ENCODE measurements at regions not wholly inside any gene's neighbourhood (a gene's known extent, or its start where the extent isn't known, plus 50 kb on each side); places are given as distances from the start of the nearest gene placed in this dataset.

DNA sequence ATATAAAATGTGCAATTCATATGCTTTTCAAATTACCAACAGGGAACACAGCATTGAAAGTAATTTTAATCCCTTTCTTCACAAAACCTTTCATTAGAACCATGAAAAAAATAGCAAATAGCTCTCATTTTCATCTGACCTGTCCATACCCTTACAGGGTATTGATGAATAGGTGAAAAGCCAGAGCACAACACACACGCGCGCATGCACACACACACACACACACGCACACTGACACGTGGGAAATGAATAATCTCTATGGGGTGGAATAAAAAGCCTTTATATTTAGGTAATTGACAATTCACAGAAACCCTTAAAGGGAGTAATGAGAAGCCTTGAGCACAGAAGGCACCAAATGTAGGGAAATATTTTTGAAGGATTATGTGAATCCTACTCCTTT lies 76.2 kb upstream of the POU2AF2 start:
- ATAC-seq (replicated peaks in 1 of 2) (no peak), DNase-seq (no peak)
- Mint-ChIP-seq H3K4me3 (no peak overlapping the region), H3K4me1 (ENCODE audit: low read depth) (no peaks in the 10 kb centered on the region), H3K9me3 (no peaks in the 10 kb centered on the region), H3K36me3 (ENCODE audit: insufficient read depth in 2 of 2) (no peaks in the 10 kb centered on the region), H3K27ac (no peak overlapping the region), H3K27me3 (ENCODE audit: low read depth) (no peaks in the 10 kb centered on the region)

DNA sequence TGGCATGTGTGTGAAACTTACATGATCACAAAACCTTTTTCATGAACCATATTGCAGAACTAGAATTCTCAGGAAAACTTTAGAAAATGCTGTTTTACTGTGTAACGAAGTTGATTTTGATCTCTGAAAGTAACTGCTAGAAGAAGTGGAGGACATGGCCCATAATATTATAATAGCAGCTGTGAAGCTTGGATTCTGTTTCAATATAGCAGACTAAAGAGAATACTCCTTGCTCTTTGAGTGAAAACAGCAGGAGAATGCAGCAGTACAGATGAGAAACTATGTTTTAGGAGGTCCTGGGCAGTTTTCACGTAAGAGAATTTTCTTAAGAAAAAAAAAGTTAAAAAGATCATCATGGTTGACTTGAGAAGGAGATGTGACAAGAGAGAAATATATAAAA lies 76.7 kb upstream of the POU2AF2 start:
- no peak for ATAC-seq (replicated peaks in 1 of 2)
- no peaks in the 10 kb centered on the region for H3K4me1 Mint-ChIP-seq (ENCODE audit: low read depth)
- no peaks in the 10 kb centered on the region for H3K27me3 Mint-ChIP-seq (ENCODE audit: low read depth)
- H3K9me3 Mint-ChIP-seq = no peaks in the 10 kb centered on the region
- no peak for DNase-seq
- H3K27ac Mint-ChIP-seq = no peak overlapping the region
- no peak overlapping the region for H3K4me3 Mint-ChIP-seq
- H3K36me3 Mint-ChIP-seq (ENCODE audit: insufficient read depth in 2 of 2) = no peaks in the 10 kb centered on the region

- peaks cover 5% of the 10 kb centered on the region for H3K27me3 Mint-ChIP-seq (ENCODE audit: low read depth)
- DNase-seq = no peak
- H3K4me3 Mint-ChIP-seq = no peak overlapping the region
- ATAC-seq (replicated peaks in 1 of 2) = no peak
- H3K9me3 Mint-ChIP-seq = no peaks in the 10 kb centered on the region
- H3K4me1 Mint-ChIP-seq (ENCODE audit: low read depth) = no peaks in the 10 kb centered on the region
- H3K36me3 Mint-ChIP-seq (ENCODE audit: insufficient read depth in 2 of 2) = no peaks in the 10 kb centered on the region
- no peak overlapping the region for H3K27ac Mint-ChIP-seq
These were observed 77.9 kb upstream of the POU2AF2 start for GRCh38 chr11:111167666-111168065.

- no peak for DNase-seq
- Mint-ChIP-seq H3K27ac (no peak overlapping the region), H3K27me3 (ENCODE audit: low read depth) (peaks cover 12% of the 10 kb centered on the region), H3K36me3 (ENCODE audit: insufficient read depth in 2 of 2) (no peaks in the 10 kb centered on the region), H3K9me3 (no peaks in the 10 kb centered on the region), H3K4me1 (ENCODE audit: low read depth) (no peaks in the 10 kb centered on the region), H3K4me3 (no peak overlapping the region)
- no peak for ATAC-seq (replicated peaks in 1 of 2)
These were observed 78.9 kb upstream of the POU2AF2 start for GRCh38 chr11:111166598-111166997.

DNA sequence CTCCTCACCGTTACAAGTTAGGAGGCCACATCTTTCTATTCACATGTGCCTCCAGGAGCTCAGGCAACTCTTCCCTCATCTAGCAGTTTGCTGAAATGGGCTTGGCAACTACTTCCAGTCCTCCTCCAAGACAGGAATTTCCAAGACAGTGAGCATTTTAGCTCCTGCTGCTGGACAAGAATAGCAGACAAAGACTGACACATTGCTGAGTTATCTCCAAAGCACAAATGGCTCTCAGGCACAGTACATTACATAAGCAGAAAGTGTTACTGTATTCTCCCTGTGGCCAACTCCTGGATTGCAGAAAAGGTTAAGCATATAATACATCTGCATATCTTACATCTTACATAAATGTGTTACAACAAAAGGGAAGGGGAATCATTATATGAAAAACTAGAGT lies 83.2 kb upstream of the POU2AF2 start:
- H3K27me3 Mint-ChIP-seq (ENCODE audit: low read depth) = peaks cover 17% of the 10 kb centered on the region
- no peak overlapping the region for H3K4me3 Mint-ChIP-seq

GRCh38 chr11:111157571-111157970 lies 88.0 kb upstream of the POU2AF2 start:
- Mint-ChIP-seq H3K4me1 (ENCODE audit: low read depth) (no peaks in the 10 kb centered on the region), H3K36me3 (ENCODE audit: insufficient read depth in 2 of 2) (no peaks in the 10 kb centered on the region), H3K4me3 (no peak overlapping the region), H3K9me3 (no peaks in the 10 kb centered on the region), H3K27me3 (ENCODE audit: low read depth) (peaks cover 19% of the 10 kb centered on the region), H3K27ac (no peak overlapping the region)
- ATAC-seq (replicated peaks in 1 of 2) (no peak), DNase-seq (no peak)

More for the DNA sequence above, 83.2 kb upstream of the POU2AF2 start:
- Mint-ChIP-seq H3K9me3 (no peaks in the 10 kb centered on the region), H3K27ac (no peak overlapping the region), H3K36me3 (ENCODE audit: insufficient read depth in 2 of 2) (no peaks in the 10 kb centered on the region), H3K4me1 (ENCODE audit: low read depth) (no peaks in the 10 kb centered on the region)
- no peak for ATAC-seq (replicated peaks in 1 of 2)
- DNase-seq = no peak

GRCh38 chr11:111155021-111155420 lies 90.5 kb upstream of the POU2AF2 start:
- H3K27me3 Mint-ChIP-seq (ENCODE audit: low read depth) = peaks cover 11% of the 10 kb centered on the region
- no peak overlapping the region for H3K27ac Mint-ChIP-seq
- no peaks in the 10 kb centered on the region for H3K4me1 Mint-ChIP-seq (ENCODE audit: low read depth)
- ATAC-seq (replicated peaks in 1 of 2) (no peak), DNase-seq (no peak)
- no peaks in the 10 kb centered on the region for H3K36me3 Mint-ChIP-seq (ENCODE audit: insufficient read depth in 2 of 2)
- H3K9me3 Mint-ChIP-seq = no peaks in the 10 kb centered on the region
- H3K4me3 Mint-ChIP-seq = no peak overlapping the region

DNA sequence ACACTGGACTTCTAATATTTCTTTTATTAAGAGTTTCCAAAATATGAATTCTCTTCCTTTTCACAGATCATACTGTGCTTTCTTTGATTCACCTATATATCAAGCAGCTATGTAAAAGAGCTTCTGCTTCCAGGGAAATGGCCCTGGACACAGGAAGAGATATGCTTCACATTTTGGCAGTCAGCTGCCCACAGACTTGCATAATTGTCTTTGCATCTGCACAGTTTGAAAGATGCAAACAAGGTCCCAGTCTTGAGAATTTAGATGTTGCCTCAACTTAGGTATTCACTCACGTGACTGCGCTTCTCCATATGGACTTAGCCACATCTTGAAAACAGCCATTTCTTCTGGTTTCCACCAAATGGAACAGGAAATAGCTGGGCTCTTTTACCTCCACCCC lies 92.3 kb upstream of the POU2AF2 start:
- ATAC-seq (replicated peaks in 1 of 2) = no peak
- Mint-ChIP-seq H3K4me1 (ENCODE audit: low read depth) (peaks cover 6% of the 10 kb centered on the region), H3K27ac (no peak overlapping the region), H3K36me3 (ENCODE audit: insufficient read depth in 2 of 2) (no peaks in the 10 kb centered on the region), H3K9me3 (no peaks in the 10 kb centered on the region), H3K27me3 (ENCODE audit: low read depth) (peaks cover 11% of the 10 kb centered on the region), H3K4me3 (no peak overlapping the region)
- no peak for DNase-seq

DNA sequence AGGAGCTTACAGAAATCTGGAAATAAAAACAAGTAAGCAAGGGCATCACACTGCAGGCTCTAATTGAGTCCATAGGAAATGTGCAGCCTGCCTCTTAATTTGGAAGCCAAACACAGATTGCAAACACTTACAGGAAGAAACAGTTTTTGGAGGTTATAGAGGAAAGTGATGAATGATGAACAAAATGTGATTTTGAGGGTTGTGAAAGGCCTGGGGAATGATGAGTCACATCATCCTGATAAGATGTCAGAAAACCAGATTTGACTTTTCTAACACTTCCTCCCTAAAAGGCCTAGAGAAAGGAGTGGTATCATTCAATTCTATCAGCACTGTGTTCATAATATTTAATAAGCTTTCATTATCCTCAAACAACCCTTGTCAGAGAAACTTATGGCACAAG lies 96.6 kb upstream of the POU2AF2 start:
- DNase-seq (no peak), ATAC-seq (replicated peaks in 1 of 2) (no peak)
- no peak overlapping the region for H3K27ac Mint-ChIP-seq
- H3K36me3 Mint-ChIP-seq (ENCODE audit: insufficient read depth in 2 of 2) = no peaks in the 10 kb centered on the region
- H3K9me3 Mint-ChIP-seq = no peaks in the 10 kb centered on the region
- peaks cover 9% of the 10 kb centered on the region for H3K27me3 Mint-ChIP-seq (ENCODE audit: low read depth)
- no peak overlapping the region for H3K4me3 Mint-ChIP-seq
- peaks cover 6% of the 10 kb centered on the region for H3K4me1 Mint-ChIP-seq (ENCODE audit: low read depth)

DNA sequence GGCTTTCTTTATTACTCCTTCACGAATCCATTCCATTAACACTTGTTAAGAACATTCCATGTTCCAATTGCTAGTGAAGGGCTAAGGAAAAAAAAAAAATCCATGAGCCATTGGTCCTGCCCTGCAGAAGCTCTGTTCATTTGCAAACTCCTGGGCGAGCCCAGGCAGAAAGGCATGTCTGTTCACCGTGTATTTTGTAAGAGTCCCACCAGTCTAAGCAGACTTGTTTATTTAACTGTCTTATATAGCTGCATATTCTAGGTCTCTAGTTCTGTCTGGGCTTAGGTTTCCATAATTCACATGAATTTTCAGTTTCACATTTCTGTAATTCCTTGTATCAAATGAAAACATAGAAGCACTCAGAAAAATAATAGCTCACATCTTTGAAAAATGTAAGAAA lies 97.4 kb upstream of the POU2AF2 start:
- Mint-ChIP-seq H3K9me3 (no peaks in the 10 kb centered on the region), H3K27me3 (ENCODE audit: low read depth) (peaks cover 5% of the 10 kb centered on the region), H3K36me3 (ENCODE audit: insufficient read depth in 2 of 2) (no peaks in the 10 kb centered on the region), H3K4me1 (ENCODE audit: low read depth) (peaks cover 6% of the 10 kb centered on the region), H3K27ac (no peak overlapping the region), H3K4me3 (no peak overlapping the region)
- ATAC-seq (replicated peaks in 1 of 2) = no peak
- no peak for DNase-seq

- Mint-ChIP-seq H3K36me3 (ENCODE audit: insufficient read depth in 2 of 2) (no peaks in the 10 kb centered on the region), H3K9me3 (no peaks in the 10 kb centered on the region), H3K4me3 (no peak overlapping the region), H3K27me3 (ENCODE audit: low read depth) (peaks cover 12% of the 10 kb centered on the region), H3K27ac (no peak overlapping the region), H3K4me1 (ENCODE audit: low read depth) (no peaks in the 10 kb centered on the region)
- DNase-seq (no peak), ATAC-seq (replicated peaks in 1 of 2) (no peak)
These were observed 107.7 kb upstream of the POU2AF2 start for GRCh38 chr11:111137846-111138245.

- DNase-seq (no peak), ATAC-seq (replicated peaks in 1 of 2) (no peak)
- Mint-ChIP-seq H3K27ac (no peak overlapping the region), H3K27me3 (ENCODE audit: low read depth) (peaks cover 12% of the 10 kb centered on the region), H3K36me3 (ENCODE audit: insufficient read depth in 2 of 2) (no peaks in the 10 kb centered on the region), H3K4me1 (ENCODE audit: low read depth) (no peaks in the 10 kb centered on the region), H3K9me3 (no peaks in the 10 kb centered on the region), H3K4me3 (no peak overlapping the region)
These were observed 109.6 kb upstream of the POU2AF2 start for GRCh38 chr11:111135778-111136570.

DNA sequence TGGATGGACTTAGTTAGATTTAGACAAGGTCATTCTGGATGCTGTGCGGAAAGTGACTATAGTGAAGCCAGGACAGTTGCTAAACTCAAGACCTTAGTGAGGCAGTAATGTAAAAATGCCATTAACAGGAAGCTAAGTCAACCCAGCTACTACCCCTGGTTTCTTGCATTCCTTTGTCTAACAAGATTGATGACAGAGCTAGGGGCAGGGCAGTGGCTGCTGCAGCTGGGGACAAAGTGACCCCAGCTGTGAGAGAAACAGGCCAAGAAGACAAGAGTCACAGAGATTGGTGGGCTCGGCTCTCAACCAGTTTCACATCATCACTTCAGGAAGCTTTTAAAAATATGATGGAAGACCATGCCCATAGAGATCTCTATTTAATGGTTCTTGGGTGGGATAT lies 110.4 kb upstream of the POU2AF2 start:
- Mint-ChIP-seq H3K4me3 (no peak overlapping the region), H3K9me3 (no peaks in the 10 kb centered on the region), H3K27ac (no peak overlapping the region), H3K36me3 (ENCODE audit: insufficient read depth in 2 of 2) (no peaks in the 10 kb centered on the region), H3K27me3 (ENCODE audit: low read depth) (peaks cover 12% of the 10 kb centered on the region), H3K4me1 (ENCODE audit: low read depth) (no peaks in the 10 kb centered on the region)
- no peak for DNase-seq
- ATAC-seq (replicated peaks in 1 of 2) = no peak
